HCT116 (cell line): ENCODE measurements at regions not wholly inside any gene's neighbourhood (a gene's known extent, or its start where the extent isn't known, plus 50 kb on each side); places are given as distances from the start of the nearest gene placed in this dataset.

ENCODE experiments used
- ATAC-seq: fragments of 200-7000 bp; cut with Tn5 transposase; 2 replicates; pipeline ENCODE4 v1.9.1; 2020; ENCODE audit warnings: mild to moderate bottlenecking, moderate library complexity
- BruUV-seq: library from RNA; stranded (reverse); fragments of 400-500 nt; replicated peaks from 2 replicates; lab custom pipeline; 2021; lab: Mats Ljungman, UMichigan
- CTCF ChIA-PET: fragments of 300-600 bp; sonication (Branson Sonifier 250); formaldehyde crosslinking; loops from one replicate; lab custom pipeline; 2021; ENCODE audit warnings: antibody characterized with exemption; lab: Charles Lee
- POLR2A ChIA-PET: fragments of 300-600, 350-600 bp; sonication (Branson Sonifier 250); formaldehyde crosslinking; loops from one replicate; lab custom pipeline; 2021; ENCODE audit warnings: antibody characterized with exemption; lab: Charles Lee
- RAD21 ChIA-PET, 2 experiments: fragments of 300-600 bp; sonication (Branson Sonifier 250); formaldehyde crosslinking; loops; one replicate each; lab custom pipeline; 2023; ENCODE audit warnings: low total read pairs in 2 of 2; ENCODE audit not compliant: uncharacterized antibody in 2 of 2, unreplicated experiment in 2 of 2, low non-redundant PET in 1 of 2; lab: Charles Lee
- DNase-seq: peaks from one replicate; pipeline ENCODE4 v3.0.0-alpha.2; 2010; ENCODE audit warnings: low read depth, low spot score
- H2AFZ ChIP-seq: fragments of 200-600 bp; shearing (Covaris generic), sonication (generic); 2 replicates; pipeline ENCODE4 v1.6.1; 2017; ENCODE audit warnings: low read depth, mixed run types, mixed read lengths, antibody characterized with exemption, low read length; ENCODE audit not compliant: poor library complexity, severe bottlenecking
- H3K27ac ChIP-seq: 2 replicates; pipeline ENCODE4 v1.5.1; 2012; ENCODE audit warnings: low read depth, low read length
- H3K27me3 ChIP-seq: fragments of 200-600 bp; sonication (generic); 2 replicates; pipeline ENCODE4 v1.6.1; 2016; ENCODE audit warnings: mixed run types, low read length, mixed read lengths; ENCODE audit not compliant: insufficient read depth
- H3K36me3 ChIP-seq, 2 experiments: fragments of 200-500 bp in 1 of 2; fragments of 200-600 bp in 1 of 2; sonication (Bioruptor generic) in 1 of 2; sonication (generic) in 1 of 2; 2 replicates each; pipeline versions ENCODE4 v1.5.1 to v1.6.1; 2014 to 2016; ENCODE audit warnings: low read length in 2 of 2, inconsistent platforms in 1 of 2, mixed read lengths in 1 of 2, mixed run types in 1 of 2; ENCODE audit not compliant: insufficient read depth in 2 of 2, control insufficient read depth in 1 of 2
- H3K4me1 ChIP-seq, 2 experiments: fragments of 200-600 bp in 1 of 2; sonication (generic) in 1 of 2; 2 replicates each; pipeline versions ENCODE4 v1.5.1 to v1.6.1; 2012 to 2017; ENCODE audit warnings: low read length in 2 of 2, inconsistent platforms in 1 of 2, mild to moderate bottlenecking in 1 of 2, mixed read lengths in 1 of 2, mixed run types in 1 of 2, moderate library complexity in 1 of 2; ENCODE audit not compliant: insufficient read depth in 2 of 2, control insufficient read depth in 1 of 2
- H3K4me2 ChIP-seq: fragments of 200-600 bp; sonication (generic); 2 replicates; pipeline ENCODE4 v1.6.1; 2017; ENCODE audit warnings: mixed run types, low read length, mixed read lengths
- H3K4me3 ChIP-seq, 2 experiments: fragments of 200-600 bp in 1 of 2; sonication (generic) in 1 of 2; replicated peaks in 1 of 2; 2 replicates each; pipeline ENCODE4 v1.5.1; 2011 to 2016; ENCODE audit warnings: low read length in 2 of 2, control low read depth in 1 of 2, low read depth in 1 of 2, mild to moderate bottlenecking in 1 of 2, mixed read lengths in 1 of 2, mixed run types in 1 of 2
- H3K79me2 ChIP-seq: fragments of 200-600 bp; sonication (generic); 2 replicates; pipeline ENCODE4 v1.6.1; 2017; ENCODE audit warnings: mild to moderate bottlenecking, mixed run types, low read length, moderate library complexity, mixed read lengths; ENCODE audit not compliant: insufficient read depth
- H3K9ac ChIP-seq: fragments of 200-600 bp; sonication (generic); 2 replicates; pipeline ENCODE4 v1.6.1; 2016; ENCODE audit warnings: low read length, mixed read lengths
- H3K9me2 ChIP-seq: fragments of 200-600 bp; sonication (generic), shearing (Covaris generic); 2 replicates; pipeline ENCODE4 v1.6.1; 2017; ENCODE audit warnings: mixed run types, mild to moderate bottlenecking, moderate library complexity; ENCODE audit not compliant: insufficient read depth
- H3K9me3 ChIP-seq, 2 experiments: fragments of 200-500 bp in 1 of 2; fragments of 200-600 bp in 1 of 2; sonication (Bioruptor generic) in 1 of 2; sonication (generic) in 1 of 2; 2 replicates each; pipeline ENCODE4 v1.6.1; 2014 to 2017; ENCODE audit warnings: low read length in 2 of 2, mixed read lengths in 2 of 2, inconsistent platforms in 1 of 2, low read depth in 1 of 2, mild to moderate bottlenecking in 1 of 2, mixed run types in 1 of 2, moderate library complexity in 1 of 2; ENCODE audit not compliant: control insufficient read depth in 1 of 2, insufficient read depth in 1 of 2
- H4K20me1 ChIP-seq: fragments of 200-600 bp; sonication (generic), shearing (Covaris generic); 2 replicates; pipeline ENCODE4 v1.6.1; 2017; ENCODE audit warnings: mixed run types, mild to moderate bottlenecking, moderate library complexity; ENCODE audit not compliant: insufficient read depth
- CBX3 ChIP-seq: IDR thresholded peaks from 2 replicates; pipeline ENCODE4 v1.6.1; 2012; ENCODE audit warnings: low read depth
- CEBPB ChIP-seq: IDR thresholded peaks from 2 replicates; pipeline ENCODE4 v1.6.1; 2012; ENCODE audit warnings: low read depth
- ELF1 ChIP-seq: IDR thresholded peaks from 2 replicates; pipeline ENCODE4 v1.6.1; 2012; ENCODE audit warnings: low read depth, borderline replicate concordance
- EZH2phosphoT487 ChIP-seq: fragments of 200-600 bp; IDR thresholded peaks from 2 replicates; pipeline ENCODE4 v1.6.1; 2018; ENCODE audit warnings: antibody characterized with exemption, borderline replicate concordance
- FOSL1 ChIP-seq: IDR thresholded peaks from 2 replicates; pipeline ENCODE4 v1.6.1; 2012; ENCODE audit warnings: low read depth
- JUND ChIP-seq: IDR thresholded peaks from 2 replicates; pipeline ENCODE4 v1.6.1; 2012
- POLR2AphosphoS5 ChIP-seq: IDR thresholded peaks from 2 replicates; pipeline ENCODE4 v1.6.1; 2011; ENCODE audit warnings: mild to moderate bottlenecking, low read depth, low read length, moderate library complexity
- REST ChIP-seq: IDR thresholded peaks from 2 replicates; pipeline ENCODE4 v1.6.1; 2012; ENCODE audit warnings: low read depth
- SP1 ChIP-seq: IDR thresholded peaks from 2 replicates; pipeline ENCODE4 v1.6.1; 2012; ENCODE audit warnings: low read depth
- ZFX ChIP-seq: fragments of 450-650 bp; IDR thresholded peaks from 2 replicates; pipeline ENCODE4 v1.6.1; 2017
- ZNF274 ChIP-seq: fragments of 200-500 bp; sonication (Bioruptor generic); IDR thresholded peaks from 2 replicates; pipeline ENCODE4 v1.6.1; 2014; ENCODE audit warnings: mild to moderate bottlenecking, low read depth, low read length, inconsistent platforms
- intact Hi-C: fragments of 100-400 bp; cut with micrococcal nuclease; formaldehyde crosslinking; loops from 2 replicates; pipeline ENCODE4 v1.10.0; 2022
- TF ChIP-seq, protein P1 (sequence below), 3 experiments: fragments of 200-600 bp in 1 of 3; sonication (generic) in 1 of 3; IDR thresholded peaks in 2 of 3; conservative IDR thresholded peaks in 1 of 3; 2 replicates each; pipeline ENCODE4 v1.5.1; 2012 to 2017; ENCODE audit warnings: low read depth in 2 of 3, low read length in 2 of 3, antibody characterized with exemption in 1 of 3, borderline replicate concordance in 1 of 3, control low read depth in 1 of 3, mild to moderate bottlenecking in 1 of 3, mixed read lengths in 1 of 3, mixed run types in 1 of 3, moderate library complexity in 1 of 3; ENCODE audit not compliant: insufficient read depth in 1 of 3

DNA sequence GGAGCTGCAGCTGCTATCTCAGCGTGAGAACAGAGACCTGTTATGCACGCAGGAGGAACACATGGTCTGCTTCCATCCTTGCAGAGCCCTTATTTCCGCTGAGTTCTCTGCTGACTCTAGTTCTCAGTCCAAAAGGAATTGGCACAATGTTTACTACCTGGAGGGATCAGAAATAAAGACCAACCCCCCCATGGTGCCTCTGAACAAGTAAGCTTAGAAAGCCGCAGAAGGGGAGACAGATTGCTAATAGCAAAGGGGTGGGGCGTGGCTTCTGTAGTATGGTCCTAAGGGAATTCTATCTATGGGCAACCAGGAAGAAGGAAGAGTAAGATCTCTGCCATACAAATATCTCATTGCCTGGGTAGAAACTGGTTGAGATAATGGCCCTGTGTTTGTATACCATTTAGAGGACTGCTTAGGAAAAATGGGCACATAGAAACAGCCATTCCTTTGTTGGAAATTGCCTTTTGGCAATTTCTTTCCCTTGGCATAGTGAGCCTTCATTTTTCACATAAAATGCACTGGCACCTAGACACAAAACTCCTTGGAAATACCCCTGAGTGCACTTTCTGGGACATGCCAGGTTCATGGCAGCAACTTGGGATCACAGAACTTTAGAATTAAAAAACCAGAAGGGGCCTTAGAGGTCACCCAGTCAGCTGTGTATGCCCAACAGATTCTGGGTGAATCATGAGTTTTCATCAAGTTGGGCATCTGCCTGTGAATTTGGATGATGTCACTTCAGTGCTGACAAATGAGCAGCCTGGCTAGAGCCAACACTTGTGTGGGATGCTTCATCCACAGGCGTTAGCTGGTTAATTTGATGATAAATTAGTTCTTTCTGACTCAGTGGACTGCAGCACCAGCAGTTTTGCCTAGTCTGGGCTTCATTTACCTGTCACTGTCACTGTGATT, 57.4 kb upstream of the STXBP5L start (continued):
- TF ChIP-seq REST, result no peak
- TF ChIP-seq POLR2AphosphoS5, result no peak
- no peak for TF ChIP-seq JUND

DNA sequence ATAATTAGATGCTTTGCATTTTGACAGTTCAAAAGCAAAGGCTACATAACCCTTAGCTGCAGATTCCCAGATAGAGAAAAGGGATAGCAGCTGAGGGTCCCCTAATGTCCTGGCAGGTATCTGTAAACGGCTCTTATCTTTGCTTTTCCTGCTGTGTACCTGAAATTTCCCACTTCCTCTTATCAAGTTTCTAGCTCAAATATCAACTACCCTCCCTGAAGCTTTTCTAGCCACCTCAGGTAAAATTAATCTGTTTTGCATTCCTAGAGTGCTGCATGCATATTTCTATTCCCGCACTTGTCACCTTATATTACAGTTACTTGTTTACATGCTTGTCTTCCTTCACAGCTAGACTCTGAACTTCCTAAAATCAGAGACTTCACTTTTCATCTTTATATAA, 55.6 kb upstream of the STXBP5L start:
- Histone ChIP-seq H3K4me1 (no peaks in the 10 kb centered on the region), H3K9me3 (no peaks in the 10 kb centered on the region), H3K27ac (no peak overlapping the region), H2AFZ (no peak overlapping the region), H3K27me3 (no peaks in the 10 kb centered on the region), H3K79me2 (no peaks in the 10 kb centered on the region), H3K9me2 (no peaks in the 10 kb centered on the region), H3K4me3 (no peak overlapping the region), H3K9ac (no peak overlapping the region), H4K20me1 (no peaks in the 10 kb centered on the region), H3K4me2 (no peak overlapping the region), H3K36me3 (no peaks in the 10 kb centered on the region)
- no TSS peak for BruUV-seq
- RAD21 ChIA-PET, result no interaction called here
- CTCF ChIA-PET, result no interaction called here
- POLR2A ChIA-PET, result no interaction called here
- intact Hi-C loops, result no loop called here
- DNase-seq, result no peak
- no peak for TF ChIP-seq REST
- no peak for TF ChIP-seq CEBPB
- no peak for TF ChIP-seq FOSL1
- no peak for TF ChIP-seq JUND
- no peak for TF ChIP-seq ZNF274
- TF ChIP-seq CBX3, result no peak
- TF ChIP-seq ELF1, result no peak
- TF ChIP-seq, protein P1, sequence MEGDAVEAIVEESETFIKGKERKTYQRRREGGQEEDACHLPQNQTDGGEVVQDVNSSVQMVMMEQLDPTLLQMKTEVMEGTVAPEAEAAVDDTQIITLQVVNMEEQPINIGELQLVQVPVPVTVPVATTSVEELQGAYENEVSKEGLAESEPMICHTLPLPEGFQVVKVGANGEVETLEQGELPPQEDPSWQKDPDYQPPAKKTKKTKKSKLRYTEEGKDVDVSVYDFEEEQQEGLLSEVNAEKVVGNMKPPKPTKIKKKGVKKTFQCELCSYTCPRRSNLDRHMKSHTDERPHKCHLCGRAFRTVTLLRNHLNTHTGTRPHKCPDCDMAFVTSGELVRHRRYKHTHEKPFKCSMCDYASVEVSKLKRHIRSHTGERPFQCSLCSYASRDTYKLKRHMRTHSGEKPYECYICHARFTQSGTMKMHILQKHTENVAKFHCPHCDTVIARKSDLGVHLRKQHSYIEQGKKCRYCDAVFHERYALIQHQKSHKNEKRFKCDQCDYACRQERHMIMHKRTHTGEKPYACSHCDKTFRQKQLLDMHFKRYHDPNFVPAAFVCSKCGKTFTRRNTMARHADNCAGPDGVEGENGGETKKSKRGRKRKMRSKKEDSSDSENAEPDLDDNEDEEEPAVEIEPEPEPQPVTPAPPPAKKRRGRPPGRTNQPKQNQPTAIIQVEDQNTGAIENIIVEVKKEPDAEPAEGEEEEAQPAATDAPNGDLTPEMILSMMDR (IDR thresholded peaks at IDR 0.05 in 2 of 3, conservative IDR thresholded peaks at IDR 0.05 in 1 of 3; ENCODE audit: borderline replicate concordance in 1 of 3, insufficient read depth in 1 of 3, low read depth in 2 of 3, low read length in 2 of 3), result no peak
- no peak for TF ChIP-seq SP1
- TF ChIP-seq ZFX, result no peak
- TF ChIP-seq EZH2phosphoT487, result no peak
- no peak for ATAC-seq
